Gastrocnemius medialis (tissue), 4 donors: ENCODE measurements at regions not wholly inside any gene's neighbourhood (a gene's known extent, or its start where the extent isn't known, plus 50 kb on each side); places are given as distances from the start of the nearest gene placed in this dataset.

Experiments used
- CTCF ChIP-seq, 5 experiments: fragments of 450-650 bp in 3 of 5; fragments of 200-600 bp in 2 of 5; sonication (generic) in 2 of 5; IDR thresholded peaks in 4 of 5; conservative IDR thresholded peaks in 1 of 5; 1 replicate in 4 of 5; 2 replicates in 1 of 5; pipeline ENCODE4 v1.5.1; 2016 to 2019; ENCODE audit warnings: antibody characterized with exemption in 5 of 5, mild to moderate bottlenecking in 3 of 5, moderate library complexity in 3 of 5
- POLR2A ChIP-seq, 2 donors: fragments of 450-650 bp; IDR thresholded peaks; one replicate each; pipeline ENCODE4 v1.6.1; 2017; ENCODE audit warnings: antibody characterized with exemption in 2 of 2, mild to moderate bottlenecking in 2 of 2, moderate library complexity in 2 of 2

DNA sequence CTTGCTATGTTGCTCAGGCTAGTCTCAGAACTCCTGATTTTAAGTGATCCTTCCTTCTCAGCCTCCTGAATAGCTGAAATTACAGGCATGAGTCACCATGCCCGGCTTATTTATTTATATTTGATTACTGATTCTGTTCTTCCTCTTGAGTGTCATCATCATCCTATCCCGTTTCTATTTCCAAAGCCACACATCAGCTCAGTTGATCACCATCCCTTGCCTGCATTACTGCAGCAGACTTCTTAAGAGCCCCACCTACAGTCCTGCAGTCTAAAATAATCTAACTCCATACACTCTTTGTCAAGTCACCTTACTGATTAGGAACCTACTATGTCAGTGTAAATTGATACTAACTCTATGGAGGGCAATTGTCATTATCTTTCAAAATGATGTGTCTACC is 138.9 kb upstream of the RAI14 start:
- TF ChIP-seq CTCF (IDR thresholded peaks at IDR 0.05 in 4 of 5, conservative IDR thresholded peaks at IDR 0.05 in 1 of 5): no peak
- TF ChIP-seq POLR2A (IDR thresholded peaks at IDR 0.05): no peak
